Right cardiac atrium (tissue), 5 donors: ENCODE measurements at regions not wholly inside any gene's neighbourhood (a gene's known extent, or its start where the extent isn't known, plus 50 kb on each side); places are given as distances from the start of the nearest gene placed in this dataset.

Experiments used
- ATAC-seq, 2 donors: fragments of 200-7000 bp; cut with Tn5 transposase; one replicate each; pipeline versions ENCODE4 v1.8.0 to v1.9.1; 2020; ENCODE audit warnings: moderate library complexity in 2 of 2, mild to moderate bottlenecking in 1 of 2
- DNase-seq, 3 donors: peaks; one replicate each; pipeline ENCODE4 v3.0.0-alpha.2; 2020
- H3K27ac ChIP-seq: one replicate; pipeline ENCODE4 v1.5.1; 2013; ENCODE audit warnings: mild to moderate bottlenecking, low read length, control low read depth, moderate library complexity
- H3K27me3 ChIP-seq: one replicate; pipeline ENCODE4 v1.6.1; 2013; ENCODE audit not compliant: control insufficient read depth, insufficient read depth
- H3K4me1 ChIP-seq: one replicate; pipeline ENCODE4 v1.6.1; 2013; ENCODE audit warnings: low read length; ENCODE audit not compliant: control insufficient read depth, insufficient read depth
- H3K4me3 ChIP-seq: one replicate; pipeline ENCODE4 v1.5.1; 2013; ENCODE audit warnings: low read length, control low read depth
- H3K9me3 ChIP-seq: one replicate; pipeline ENCODE4 v1.6.1; 2013; ENCODE audit warnings: low read length; ENCODE audit not compliant: control insufficient read depth
- WGBS: extraction: QIAGEN DNeasy Blood & Tissue Kit; methylation state at CpG from one replicate; pipeline ENCODE4 v1.1.7; 2013; 5-methylcytosine and 5-hydroxymethylcytosine counted together
- intact Hi-C, 4 donors: fragments of 100-400 bp; cut with DNase I; formaldehyde crosslinking; loops; one replicate each; pipeline versions ENCODE4 v1.11.0 to v1.14.0; 2022 to 2023
- donor health status: healthy with polysubstance abuse.
- donor health status: DM: no; HTN: yes; CAD: no.
- donor health status: DM: no; HTN: no; CAD: no.
- donor health status: DM: no; HTN: yes; CAD: no; lungs with severe emphysema.
- donor health status: DM: yes; HTN: yes; CAD: no.

DNA sequence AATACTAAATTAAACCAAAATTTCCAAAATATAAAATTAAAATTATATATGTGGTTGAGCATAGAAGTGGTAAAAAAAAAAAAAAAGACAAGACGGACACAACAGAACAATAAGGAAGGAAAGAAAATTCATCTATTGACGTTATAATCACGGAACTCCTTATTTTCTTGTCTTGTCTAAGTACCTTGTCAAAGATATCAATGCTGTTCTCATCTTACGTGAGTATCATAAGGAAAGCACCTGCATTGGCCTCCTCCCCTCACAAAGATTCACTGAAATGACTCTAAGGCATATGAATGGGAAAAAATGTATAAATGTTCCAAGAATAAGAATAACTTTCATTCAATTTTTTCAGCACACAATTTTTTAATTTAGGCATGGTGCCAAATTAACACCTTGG lies 135.4 kb downstream of the PPP1R3A start:
- H3K9me3 ChIP-seq, result no peaks in the 10 kb centered on the region
- 89% methylated on average over 4 of the region's 4 CpGs for WGBS
- intact Hi-C loops, result no loop called here
- no peaks in the 10 kb centered on the region for H3K27me3 ChIP-seq
- ATAC-seq (no peak), DNase-seq (no peak)
- no peaks in the 10 kb centered on the region for H3K4me1 ChIP-seq
- H3K27ac ChIP-seq, result no peak overlapping the region
- H3K4me3 ChIP-seq, result no peak overlapping the region

DNA sequence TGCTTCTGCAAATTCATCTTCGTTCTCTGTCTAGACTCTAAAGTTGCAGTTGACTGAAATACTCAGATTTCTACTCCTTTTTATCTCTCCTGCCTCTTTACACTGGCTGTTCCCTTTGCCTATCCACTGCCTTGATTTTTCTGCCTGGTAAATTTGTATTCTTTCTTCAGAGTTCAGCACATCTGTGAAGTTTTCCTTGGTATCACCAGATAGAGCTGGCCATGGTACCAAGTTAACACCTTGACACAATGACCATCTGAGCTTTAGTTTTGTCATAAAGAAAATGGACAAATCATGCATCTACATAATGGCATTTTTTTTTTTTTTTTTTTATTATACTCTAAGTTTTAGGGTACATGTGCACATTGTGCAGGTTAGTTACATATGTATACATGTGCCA lies 143.0 kb downstream of the PPP1R3A start:
- no peak for DNase-seq
- WGBS, result 67% methylated on average over 1 of the region's 1 CpG
- Histone ChIP-seq H3K4me1 (peaks cover 2% of the 10 kb centered on the region), H3K4me3 (no peak overlapping the region), H3K9me3 (no peaks in the 10 kb centered on the region), H3K27ac (no peak overlapping the region), H3K27me3 (no peaks in the 10 kb centered on the region)
- no peak for ATAC-seq
- intact Hi-C loops, result no loop called here

- H3K4me3 ChIP-seq, result no peak overlapping the region
- no peaks in the 10 kb centered on the region for H3K9me3 ChIP-seq
- no peak overlapping the region for H3K27ac ChIP-seq
- DNase-seq (no peak), ATAC-seq (no peak)
- intact Hi-C loops, result no loop called here
- WGBS, result 31% methylated on average over 1 of the region's 1 CpG
- peaks cover 2% of the 10 kb centered on the region for H3K4me1 ChIP-seq
- H3K27me3 ChIP-seq, result no peaks in the 10 kb centered on the region
Measured at GRCh38 chr7:113775401-113775800, 143.4 kb downstream of the PPP1R3A start.

DNA sequence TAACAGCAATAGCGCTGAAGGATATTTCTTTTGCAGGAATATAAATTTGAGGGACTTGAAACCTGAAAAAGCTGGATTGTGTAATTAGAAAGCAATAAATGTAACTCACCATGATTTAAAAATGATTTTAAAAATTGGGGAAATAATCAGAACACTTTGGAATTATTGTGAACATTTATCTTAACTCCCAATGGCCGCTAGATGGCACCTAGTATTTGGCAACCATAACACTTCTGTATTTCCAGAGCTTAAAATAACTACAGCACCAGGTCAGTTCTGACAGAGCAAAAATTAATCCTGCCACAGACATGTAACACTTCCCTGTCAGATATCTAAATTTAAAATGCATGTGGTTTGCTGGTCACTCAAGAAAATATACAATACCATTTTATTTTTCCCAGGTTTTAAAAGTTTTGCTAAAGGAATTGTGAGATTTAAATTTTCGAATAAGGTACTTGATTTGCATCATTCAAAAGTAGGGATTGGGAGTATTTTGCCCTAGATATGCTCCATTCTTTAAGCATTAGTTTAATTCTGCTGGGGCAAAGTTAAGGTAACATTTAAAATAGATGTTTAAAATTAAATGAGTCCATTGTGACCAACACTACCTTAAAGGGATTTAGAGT lies 144.5 kb downstream of the PPP1R3A start:
- H3K4me3 ChIP-seq, result no peak overlapping the region
- 31% methylated on average over 3 of the region's 3 CpGs for WGBS

DNA sequence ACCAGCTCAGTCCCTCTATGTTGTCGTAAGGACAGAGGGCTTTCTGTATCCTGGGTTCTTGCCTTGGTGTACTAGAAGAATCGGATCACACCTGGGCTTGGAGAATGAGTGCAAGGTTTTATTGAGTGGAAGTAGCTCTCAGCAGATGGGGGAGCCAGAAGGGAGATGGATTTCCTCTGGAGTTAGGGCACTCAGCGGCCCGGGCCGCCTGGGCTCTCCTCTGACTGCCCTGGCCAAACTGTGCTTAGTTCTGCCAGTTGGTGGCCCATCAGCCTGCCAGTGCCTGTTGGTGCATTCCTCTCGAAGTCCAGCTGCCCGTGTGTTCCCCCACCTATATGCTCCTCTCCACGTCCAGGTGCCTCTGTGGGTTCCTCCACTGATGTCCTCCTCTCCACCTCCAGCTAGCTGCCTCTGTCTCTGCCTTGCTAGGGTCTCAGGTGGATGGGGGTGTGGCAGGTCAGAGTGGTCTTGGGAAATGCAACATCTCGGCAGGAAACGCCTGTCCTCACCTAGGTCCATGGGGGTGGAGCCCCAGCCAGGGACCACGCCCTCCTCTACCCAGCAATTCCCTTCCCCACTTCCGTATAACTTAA lies 148.6 kb downstream of the PPP1R3A start:
- intact Hi-C loops, result no loop called here
- H3K4me1 ChIP-seq, result peaks cover under 1% of the 10 kb centered on the region
- DNase-seq (peak in 1 of 3 donors; percentile 29), ATAC-seq (no peak)
- H3K27me3 ChIP-seq, result no peaks in the 10 kb centered on the region
- H3K4me3 ChIP-seq, result no peak overlapping the region
- H3K9me3 ChIP-seq, result no peaks in the 10 kb centered on the region
- WGBS, result 89% methylated on average over 12 of the region's 12 CpGs
- H3K27ac ChIP-seq, result no peak overlapping the region

More for the DNA sequence above, 144.5 kb downstream of the PPP1R3A start:
- H3K27ac ChIP-seq, result no peak overlapping the region
- ATAC-seq (peak in 1 of 2 donors; percentile 62), DNase-seq (no peak)
- intact Hi-C loops, result no loop called here
- no peaks in the 10 kb centered on the region for H3K27me3 ChIP-seq
- peaks cover 2% of the 10 kb centered on the region for H3K4me1 ChIP-seq
- H3K9me3 ChIP-seq, result no peaks in the 10 kb centered on the region

DNA sequence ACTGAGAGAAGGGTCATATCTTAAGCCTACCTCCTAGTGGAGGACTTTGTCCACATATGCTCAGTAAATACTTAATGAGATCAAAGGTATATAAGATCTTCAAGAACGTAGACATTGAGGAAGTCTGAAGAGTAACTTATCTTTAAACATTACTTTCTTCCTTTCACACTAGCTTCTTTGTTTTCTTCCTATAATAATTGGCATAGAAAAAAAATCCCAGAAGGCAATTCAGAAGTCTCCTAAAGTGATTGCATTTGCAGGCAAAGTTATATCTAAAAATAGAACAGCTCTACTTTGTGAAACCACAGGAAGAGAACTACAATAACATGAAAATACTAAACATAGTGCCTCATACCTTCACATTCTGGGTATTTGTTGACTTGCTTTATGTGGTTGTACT lies 150.4 kb downstream of the PPP1R3A start:
- Histone ChIP-seq H3K4me3 (no peak overlapping the region), H3K27me3 (no peaks in the 10 kb centered on the region), H3K4me1 (no peaks in the 10 kb centered on the region), H3K27ac (no peak overlapping the region), H3K9me3 (no peaks in the 10 kb centered on the region)
- intact Hi-C loops, result no loop called here
- 20% methylated on average over 1 of the region's 1 CpG for WGBS
- DNase-seq (no peak), ATAC-seq (no peak)

DNA sequence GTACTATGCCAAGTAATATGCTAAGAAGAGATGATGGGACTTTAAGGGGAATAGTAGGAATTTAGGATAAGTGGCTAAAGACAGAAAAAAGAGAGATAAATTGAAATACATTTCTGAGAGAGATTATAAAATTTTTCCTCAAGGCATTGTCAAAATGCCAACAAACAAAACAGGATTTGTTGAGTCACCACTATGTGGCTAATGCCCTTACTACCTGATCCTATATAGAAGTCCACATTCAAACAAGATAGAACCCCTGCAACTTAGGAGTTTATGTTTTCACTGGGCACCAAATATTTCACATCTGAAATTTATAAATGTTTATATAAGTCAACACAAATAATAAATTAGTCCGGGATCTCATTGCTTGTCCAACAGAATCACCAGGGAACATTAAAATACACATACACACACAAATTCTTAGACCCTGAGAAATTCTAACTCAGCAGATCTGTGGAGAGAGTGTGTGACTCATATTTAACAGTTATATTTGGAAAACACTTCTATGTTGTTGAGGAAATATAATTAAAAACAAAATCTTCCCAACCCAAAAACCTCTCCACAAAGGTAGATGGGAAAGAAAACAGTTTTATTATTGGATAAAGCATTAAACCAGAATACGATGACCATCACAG lies 154.3 kb downstream of the PPP1R3A start:
- DNase-seq (no peak), ATAC-seq (no peak)
- intact Hi-C loops, result no loop called here
- Histone ChIP-seq H3K4me1 (no peaks in the 10 kb centered on the region), H3K9me3 (no peaks in the 10 kb centered on the region), H3K27me3 (no peaks in the 10 kb centered on the region), H3K4me3 (no peak overlapping the region), H3K27ac (no peak overlapping the region)
- WGBS, result 77% methylated on average over 2 of the region's 2 CpGs

GRCh38 chr7:113763226-113763625 lies 155.6 kb downstream of the PPP1R3A start:
- Histone ChIP-seq H3K27me3 (no peaks in the 10 kb centered on the region), H3K27ac (no peak overlapping the region), H3K4me3 (no peak overlapping the region), H3K9me3 (no peaks in the 10 kb centered on the region), H3K4me1 (no peaks in the 10 kb centered on the region)
- ATAC-seq (no peak), DNase-seq (no peak)
- WGBS, result 41% methylated on average over 3 of the region's 3 CpGs
- intact Hi-C loops, result no loop called here

DNA sequence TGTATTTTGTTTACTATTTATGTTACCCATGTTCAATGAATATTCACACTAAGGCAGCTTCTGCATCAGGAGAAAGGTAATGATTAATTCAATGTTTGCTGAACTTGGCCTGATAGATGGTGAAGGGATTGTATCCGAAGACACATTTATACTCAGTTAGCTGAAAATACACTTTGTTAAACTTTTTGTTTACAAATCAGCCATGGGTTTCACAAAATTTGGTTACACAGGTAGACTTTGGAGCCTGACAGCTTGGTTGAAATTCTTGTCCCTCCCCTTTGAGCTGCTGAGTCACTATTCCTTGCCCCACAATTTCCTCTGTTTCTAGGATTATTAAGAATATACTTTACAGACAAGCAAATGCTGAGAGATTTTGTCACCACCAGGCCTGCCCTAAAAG lies 162.6 kb downstream of the PPP1R3A start:
- intact Hi-C loops, result no loop called here
- H3K27ac ChIP-seq, result no peak overlapping the region
- ATAC-seq, result no peak
- no peaks in the 10 kb centered on the region for H3K4me1 ChIP-seq
- no peak overlapping the region for H3K4me3 ChIP-seq
- WGBS, result 92% methylated on average over 1 of the region's 1 CpG
- no peaks in the 10 kb centered on the region for H3K9me3 ChIP-seq
- DNase-seq, result no peak
- H3K27me3 ChIP-seq, result no peaks in the 10 kb centered on the region

- no peak for DNase-seq
- Histone ChIP-seq H3K27ac (no peak overlapping the region), H3K9me3 (no peaks in the 10 kb centered on the region), H3K27me3 (no peaks in the 10 kb centered on the region), H3K4me1 (no peaks in the 10 kb centered on the region), H3K4me3 (no peak overlapping the region)
- 73% methylated on average over 3 of the region's 3 CpGs for WGBS
- intact Hi-C loops, result no loop called here
- ATAC-seq, result no peak
Measured at GRCh38 chr7:113752689-113753088, 166.1 kb downstream of the PPP1R3A start.

- 44% methylated on average over 2 of the region's 2 CpGs for WGBS
- no peaks in the 10 kb centered on the region for H3K27me3 ChIP-seq
- no peak for DNase-seq
- intact Hi-C loops, result no loop called here
- ATAC-seq, result no peak
- no peaks in the 10 kb centered on the region for H3K9me3 ChIP-seq
- H3K27ac ChIP-seq, result no peak overlapping the region
- H3K4me1 ChIP-seq, result no peaks in the 10 kb centered on the region
- no peak overlapping the region for H3K4me3 ChIP-seq
Measured at GRCh38 chr7:113752289-113752688, 166.5 kb downstream of the PPP1R3A start.
